Lung (tissue), 11 donors: ENCODE measurements at regions not wholly inside any gene's neighbourhood (a gene's known extent, or its start where the extent isn't known, plus 50 kb on each side); places are given as distances from the start of the nearest gene placed in this dataset.
"Not testable (repeated sequence)": the region's sequence is repeated elsewhere in the genome, so short reads cannot be mapped to it uniquely, and the experiment has no call there.

Experiments
- ATAC-seq: fragments of 200-7000 bp; cut with Tn5 transposase; one replicate; pipeline ENCODE4 v1.9.1; 2020; ENCODE audit warnings: moderate number of reproducible peaks; ENCODE audit not compliant: insufficient read depth, low FRiP score
- DNase-seq, 3 donors: peaks; one replicate each; pipeline ENCODE4 v3.0.0-alpha.2; 2013 to 2017
- H3K27ac ChIP-seq, 2 donors: one replicate each; pipeline ENCODE4 v1.5.1; 2013; ENCODE audit warnings: mild to moderate bottlenecking in 2 of 2, moderate library complexity in 2 of 2, control low read depth in 1 of 2, inconsistent platforms in 1 of 2, low read depth in 1 of 2, low read length in 1 of 2
- H3K27me3 ChIP-seq, 3 donors: one replicate each; pipeline ENCODE4 v1.5.1; 2013; ENCODE audit warnings: low read length in 2 of 3; ENCODE audit not compliant: control insufficient read depth in 3 of 3, insufficient read depth in 3 of 3
- H3K36me3 ChIP-seq, 4 donors: one replicate each; pipeline ENCODE4 v1.5.1; 2013; ENCODE audit warnings: low read length in 4 of 4, mild to moderate bottlenecking in 1 of 4, moderate library complexity in 1 of 4; ENCODE audit not compliant: control insufficient read depth in 4 of 4, insufficient read depth in 4 of 4
- H3K4me1 ChIP-seq, 5 donors: one replicate each; pipeline ENCODE4 v1.5.1; 2013; ENCODE audit warnings: low read length in 5 of 5, mild to moderate bottlenecking in 2 of 5, moderate library complexity in 1 of 5; ENCODE audit not compliant: control insufficient read depth in 5 of 5, insufficient read depth in 5 of 5
- H3K4me3 ChIP-seq: one replicate; pipeline ENCODE4 v1.5.1; 2013; ENCODE audit warnings: mild to moderate bottlenecking, control low read depth, moderate library complexity
- H3K9ac ChIP-seq, 2 donors: one replicate each; pipeline ENCODE4 v1.5.1; 2013; ENCODE audit warnings: low read length in 2 of 2, control low read depth in 1 of 2; ENCODE audit not compliant: insufficient read depth in 1 of 2
- H3K9me3 ChIP-seq, 4 donors: one replicate each; pipeline ENCODE4 v1.5.1; 2013; ENCODE audit warnings: low read length in 3 of 4, mild to moderate bottlenecking in 1 of 4, moderate library complexity in 1 of 4; ENCODE audit not compliant: control insufficient read depth in 4 of 4, insufficient read depth in 3 of 4
- CTCF ChIP-seq: IDR thresholded peaks from 2 replicates; pipeline ENCODE4 v1.5.1; 2012; ENCODE audit warnings: mild to moderate bottlenecking; ENCODE audit errors: control extremely low read depth, extremely low read depth
- WGBS, 2 donors: extraction: QIAGEN DNeasy Blood & Tissue Kit; methylation state at CpG; one replicate each; pipeline ENCODE4 v1.1.7; 2013; 5-methylcytosine and 5-hydroxymethylcytosine counted together
- donor health status: control.
- donor health status: control.
- donor health status: Bipolar disorder and iron deficiency.
- donor health status: healthy.
- donor health status: DM: yes; HTN: yes; CAD: no.

GRCh38 chr10:53162856-53163255, 390.3 kb upstream of the MBL2 start:
- H3K9me3 ChIP-seq = no peaks in the 10 kb centered on the region
- 74 to 86% methylated on average over 3 of the region's 3 CpGs for whole genome bisulfite sequencing, 2 donors

DNA sequence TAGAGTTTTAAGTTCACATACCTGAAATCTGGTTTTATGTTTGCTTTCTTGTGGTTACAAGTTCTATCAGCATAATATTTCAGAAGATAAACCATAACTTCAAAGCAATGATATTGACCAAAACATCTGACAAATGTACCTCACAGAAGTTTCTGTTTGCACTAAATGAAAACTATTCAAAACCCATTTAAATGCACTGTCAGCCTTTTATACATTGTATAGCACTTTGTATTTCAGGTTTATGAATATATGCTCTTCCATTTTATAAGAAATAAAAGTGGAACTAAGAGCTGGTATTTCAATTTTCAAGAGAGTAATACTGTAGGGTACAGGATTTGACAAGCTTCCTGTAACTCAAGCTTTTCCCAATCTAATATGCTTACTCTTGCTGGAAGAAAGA, 388.6 kb upstream of the MBL2 start:
- ATAC-seq = no peak

More at GRCh38 chr10:53162856-53163255, 390.3 kb upstream of the MBL2 start:
- no peak for DNase-seq
- H3K36me3 ChIP-seq = no peaks in the 10 kb centered on the region
- no peaks in the 10 kb centered on the region for H3K27me3 ChIP-seq
- no peak overlapping the region for H3K9ac ChIP-seq
- no peak for TF ChIP-seq CTCF
- peaks cover 0 to 5% (median 0%) of the 10 kb centered on the region in 5 donors for H3K4me1 ChIP-seq
- no peak overlapping the region for H3K4me3 ChIP-seq
- ATAC-seq = no peak
- H3K27ac ChIP-seq = no peak overlapping the region

GRCh38 chr10:53155674-53156073, 383.1 kb upstream of the MBL2 start:
- not testable (repeated sequence) for H3K4me3 ChIP-seq, H3K27ac ChIP-seq, H3K27me3 ChIP-seq, H3K9me3 ChIP-seq, DNase-seq, H3K4me1 ChIP-seq, H3K36me3 ChIP-seq, ATAC-seq, H3K9ac ChIP-seq
- 65 to 89% methylated on average over 4 of the region's 4 CpGs for WGBS, 2 donors

More for the DNA sequence above, 388.6 kb upstream of the MBL2 start:
- TF ChIP-seq CTCF = no peak
- no peak for DNase-seq
- Histone ChIP-seq H3K4me1 (peaks cover 0 to 5% (median 0%) of the 10 kb centered on the region in 5 donors), H3K27ac (no peak overlapping the region), H3K27me3 (no peaks in the 10 kb centered on the region), H3K4me3 (no peak overlapping the region), H3K36me3 (no peaks in the 10 kb centered on the region), H3K9me3 (no peaks in the 10 kb centered on the region), H3K9ac (no peak overlapping the region)

- no peak for TF ChIP-seq CTCF
- Histone ChIP-seq H3K4me1 (no peaks in the 10 kb centered on the region), H3K9ac (no peak overlapping the region), H3K27ac (no peak overlapping the region), H3K27me3 (no peaks in the 10 kb centered on the region), H3K4me3 (no peak overlapping the region), H3K36me3 (no peaks in the 10 kb centered on the region), H3K9me3 (no peaks in the 10 kb centered on the region)
- no peak for ATAC-seq
- WGBS, 2 donors = 92 to 97% methylated on average over 1 of the region's 1 CpG
- DNase-seq = no peak
Measured at GRCh38 chr10:53153831-53154230, 381.2 kb upstream of the MBL2 start.
